GM19025 (cell line): ENCODE measurements at regions not wholly inside any gene's neighbourhood (a gene's known extent, or its start where the extent isn't known, plus 50 kb on each side); places are given as distances from the start of the nearest gene placed in this dataset.
A peak's percentile ranks its signal among the peaks of the same experiment; 100 is the strongest.
"Not testable (repeated sequence)": the region's sequence is repeated elsewhere in the genome, so short reads cannot be mapped to it uniquely, and the experiment has no call there.

ENCODE experiments used
- ATAC-seq: cut with Tn5 transposase; IDR thresholded peaks from one replicate; pipeline ENCODE4 v1.9.1; 2021; ENCODE audit warnings: mild to moderate bottlenecking, low read depth, moderate library complexity; ENCODE audit not compliant: unreplicated experiment

DNA sequence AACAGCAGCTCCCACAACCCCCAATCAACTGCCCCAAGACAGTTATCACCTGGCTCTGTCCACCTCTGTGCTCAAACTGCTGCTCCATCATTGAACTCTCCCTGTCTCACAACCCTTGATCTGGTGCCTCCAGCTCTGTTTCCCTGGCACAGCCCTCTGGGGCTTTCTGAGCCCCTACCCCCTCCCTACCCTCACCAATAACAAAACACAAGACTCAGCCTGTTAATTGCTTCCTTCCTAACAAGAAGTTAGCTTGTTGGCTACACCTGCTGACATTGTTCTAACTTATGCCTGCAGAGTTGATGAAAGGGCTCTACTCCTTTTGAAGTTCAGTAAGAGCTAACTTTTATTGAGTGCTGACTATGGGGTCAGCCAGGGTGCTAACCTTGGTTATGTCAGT lies 99.4 kb upstream of the FNDC3A start:
- ATAC-seq: no peak

DNA sequence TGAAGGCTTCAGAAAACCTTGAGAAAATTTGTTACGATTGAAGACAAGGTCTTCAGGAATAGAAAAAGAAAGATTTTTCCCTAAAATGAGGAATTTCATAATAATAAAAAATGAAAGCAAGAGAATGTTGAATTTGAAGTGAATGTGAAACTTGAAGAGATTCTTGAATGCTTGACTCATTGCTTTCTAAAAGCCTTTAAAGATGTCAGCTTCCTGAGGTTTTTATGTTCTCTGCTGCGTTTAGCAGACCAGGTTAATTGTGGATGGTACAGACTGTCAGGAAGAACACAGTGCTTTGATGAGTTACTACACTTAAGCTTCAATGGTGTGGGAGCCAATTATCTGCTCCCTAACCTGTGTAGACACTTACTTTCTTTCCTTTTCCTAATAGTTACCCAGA lies 96.3 kb upstream of the FNDC3A start:
- ATAC-seq: no peak

DNA sequence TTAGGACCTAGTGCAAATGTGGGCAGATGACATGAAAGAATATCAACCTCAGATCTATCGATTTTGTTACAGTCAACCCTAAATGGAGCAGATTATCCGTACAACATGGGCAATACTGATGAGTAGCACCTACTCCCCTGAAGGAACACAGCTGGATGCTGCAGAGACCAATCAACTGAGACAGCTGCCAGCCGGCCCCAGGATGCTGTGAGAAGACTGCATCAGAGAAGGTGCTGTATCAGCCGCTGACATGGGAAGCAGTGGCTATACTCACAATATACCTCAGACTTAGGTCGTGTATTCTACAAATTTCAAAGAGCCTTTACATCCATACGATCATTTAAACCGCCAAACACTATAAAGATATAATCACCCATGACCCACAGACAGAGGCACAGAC lies 95.9 kb upstream of the FNDC3A start:
- no peak for ATAC-seq

DNA sequence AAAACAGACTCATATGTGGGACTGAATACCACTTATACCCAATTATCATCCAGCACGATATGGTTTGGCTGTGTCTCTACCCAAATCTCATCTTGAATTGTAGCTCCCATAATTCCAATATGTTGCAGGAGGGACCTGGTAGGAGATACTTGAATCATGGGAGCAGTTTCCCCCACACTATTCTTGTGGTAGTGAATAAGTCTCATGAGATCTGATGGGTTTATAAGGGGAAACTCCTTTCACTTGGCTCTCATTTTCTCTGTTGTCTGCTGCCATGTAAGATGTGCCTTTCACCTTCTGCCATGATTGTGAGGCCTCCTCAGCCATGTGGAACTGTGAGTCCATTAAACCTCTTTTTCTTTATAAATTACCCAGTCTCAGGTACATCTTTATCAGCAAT lies 91.9 kb upstream of the FNDC3A start:
- ATAC-seq: not testable (repeated sequence)

DNA sequence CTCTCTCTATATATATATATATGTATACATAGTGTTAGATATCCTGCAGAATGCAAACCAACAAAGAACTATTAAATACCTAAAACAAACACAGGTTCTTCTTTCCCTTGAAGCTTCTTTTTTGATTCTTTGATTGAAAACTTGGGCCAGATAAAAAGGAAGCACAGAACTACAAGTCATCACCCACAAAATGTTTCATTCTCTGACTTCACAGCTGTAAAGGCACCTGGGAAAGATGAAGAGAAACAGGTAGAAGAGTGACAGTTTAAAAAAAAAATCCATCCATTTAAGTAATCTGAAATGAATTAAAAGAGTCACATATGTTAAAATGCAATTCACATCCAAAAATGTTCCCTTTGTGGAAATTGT lies 90.7 kb upstream of the FNDC3A start:
- ATAC-seq: no peak

DNA sequence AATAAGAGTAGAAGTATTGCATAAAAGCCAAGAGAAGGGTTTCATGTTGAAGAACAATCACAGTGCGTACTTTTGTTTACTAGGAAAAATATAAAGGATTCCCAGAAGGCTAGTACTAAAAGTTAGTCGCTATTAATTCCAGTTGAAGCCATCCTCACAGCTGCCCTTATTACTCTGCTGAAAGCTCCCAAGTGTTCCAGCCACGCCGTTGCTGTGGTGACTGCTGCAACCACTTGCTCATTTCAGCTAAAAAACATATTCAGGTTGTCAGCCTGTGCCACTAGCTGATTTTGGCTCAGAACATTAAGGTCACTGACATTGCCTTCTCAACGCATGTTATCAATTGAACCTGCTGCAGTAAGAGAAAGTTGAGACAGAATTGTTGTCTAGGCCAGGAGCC lies 87.1 kb upstream of the FNDC3A start:
- no peak for ATAC-seq

DNA sequence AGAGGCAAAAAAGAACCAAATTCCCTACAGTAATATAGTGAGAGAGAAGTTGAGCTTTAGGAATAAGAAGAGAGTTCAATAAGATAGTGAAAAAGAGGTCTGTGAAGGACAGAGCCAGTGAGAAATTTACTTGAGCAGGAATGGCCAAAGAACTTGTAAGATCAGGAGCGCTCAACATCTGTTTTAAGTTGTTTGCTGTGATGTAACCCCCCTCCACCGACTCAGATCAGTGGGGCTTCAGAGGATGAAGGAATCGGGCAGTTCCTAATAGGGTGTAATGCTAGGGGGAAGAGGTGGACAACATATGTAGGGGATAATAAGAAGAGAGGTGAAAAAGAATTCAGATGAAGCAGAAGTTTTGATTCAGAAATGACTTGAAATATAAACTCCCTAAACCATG lies 85.3 kb upstream of the FNDC3A start:
- no peak for ATAC-seq

DNA sequence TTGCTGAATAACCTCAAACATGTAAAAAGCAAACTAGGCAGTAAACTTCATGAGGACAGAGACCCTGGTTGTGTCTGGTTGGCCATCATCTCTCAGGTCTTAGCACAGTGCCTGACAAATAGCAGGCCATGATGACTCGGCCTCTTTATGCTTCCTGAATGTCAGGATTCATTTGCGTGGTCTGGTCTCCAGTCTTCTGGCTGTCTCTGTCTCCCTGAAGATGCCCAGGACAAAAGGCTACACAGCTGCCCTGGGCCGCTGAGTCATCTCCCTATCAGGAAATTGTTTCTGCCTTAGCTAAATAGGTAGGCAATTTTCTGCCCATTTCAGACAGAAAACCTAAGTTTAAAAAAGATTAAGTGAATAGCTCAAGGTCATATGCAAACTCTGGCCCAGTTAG lies 84.1 kb upstream of the FNDC3A start:
- no peak for ATAC-seq

DNA sequence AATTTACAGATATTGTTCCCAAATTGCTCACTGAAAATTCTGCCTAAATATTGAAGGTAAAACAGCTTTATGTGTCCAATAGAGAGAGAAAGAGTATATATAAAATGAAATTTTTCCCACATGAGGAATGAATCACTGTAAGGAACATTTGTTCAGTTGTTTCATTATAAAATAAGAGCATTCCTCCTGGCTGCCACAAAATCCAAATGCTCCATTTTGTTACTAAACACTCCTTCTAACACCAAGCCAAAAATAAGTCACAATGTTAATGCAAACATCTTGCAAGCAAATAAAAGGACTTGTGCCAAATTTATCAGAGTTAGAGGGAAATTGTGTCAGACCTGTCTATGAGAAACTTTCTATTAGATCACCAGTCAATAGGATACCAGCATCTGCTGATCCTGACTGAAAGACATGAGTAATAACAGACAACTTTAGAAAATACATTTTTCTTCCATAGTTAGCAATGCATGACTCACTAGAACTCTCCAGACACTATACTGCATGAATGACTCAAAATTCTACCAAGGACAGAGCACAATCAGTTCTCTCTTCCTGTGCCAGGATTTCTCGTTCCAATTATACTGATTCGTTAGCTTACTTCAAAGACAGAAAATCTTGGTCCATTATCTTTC lies 83.5 kb upstream of the FNDC3A start:
- peak; percentile 61 for ATAC-seq

DNA sequence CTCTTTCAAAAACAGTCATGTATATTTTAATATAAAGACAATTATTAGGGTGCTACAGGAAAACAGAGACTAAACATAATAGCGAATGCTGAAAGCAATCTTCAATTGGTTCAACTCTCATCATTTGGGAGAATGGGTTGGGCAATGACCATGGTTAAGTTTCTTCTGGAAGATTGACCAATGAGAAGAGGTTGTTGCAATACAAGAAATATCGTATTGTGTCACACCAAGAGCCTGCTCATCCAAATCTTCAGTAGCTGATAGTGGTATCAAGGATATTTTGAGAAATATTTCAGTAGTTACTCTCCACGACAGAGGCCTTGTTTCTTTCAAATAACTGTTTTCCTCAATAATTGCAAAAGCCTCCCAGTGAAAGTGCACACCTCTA lies 83.0 kb upstream of the FNDC3A start:
- ATAC-seq: no peak

DNA sequence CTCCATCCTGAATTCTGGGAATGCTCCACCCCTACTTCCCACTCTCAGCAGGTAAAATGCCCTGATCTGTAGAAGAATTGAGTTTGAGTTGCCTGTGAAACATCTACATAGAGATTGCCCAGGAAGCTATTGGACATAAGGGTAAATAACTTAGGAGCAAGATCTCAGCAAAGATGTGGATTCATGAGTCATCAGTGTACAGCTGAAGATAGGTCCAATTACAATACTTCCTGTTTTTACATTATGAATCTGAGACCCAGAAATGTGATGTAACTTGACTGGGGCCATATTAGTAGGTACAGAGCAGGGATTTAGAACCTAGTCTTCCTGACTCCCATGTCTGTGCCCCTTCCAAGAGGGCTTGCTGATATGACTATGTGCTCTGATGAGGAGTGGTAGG lies 79.4 kb upstream of the FNDC3A start:
- ATAC-seq: no peak

DNA sequence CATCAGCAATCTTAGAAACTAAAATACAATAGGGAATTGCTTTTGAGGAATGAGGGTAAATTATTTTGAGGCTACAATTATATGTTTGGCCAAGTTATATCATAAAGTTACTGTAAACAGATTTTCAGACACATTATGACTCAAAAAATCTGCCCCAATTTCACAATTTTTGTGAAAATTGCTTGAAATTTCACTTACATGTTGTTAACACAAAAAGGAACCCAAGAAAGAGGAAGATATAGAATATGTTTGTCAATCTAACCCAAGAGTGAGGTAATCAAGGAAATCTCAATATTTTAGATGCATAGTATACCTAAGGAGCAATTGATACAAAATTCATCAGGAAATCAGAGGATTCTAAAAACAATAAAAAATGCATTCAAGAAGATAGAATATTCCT lies 73.9 kb upstream of the FNDC3A start:
- no peak for ATAC-seq

DNA sequence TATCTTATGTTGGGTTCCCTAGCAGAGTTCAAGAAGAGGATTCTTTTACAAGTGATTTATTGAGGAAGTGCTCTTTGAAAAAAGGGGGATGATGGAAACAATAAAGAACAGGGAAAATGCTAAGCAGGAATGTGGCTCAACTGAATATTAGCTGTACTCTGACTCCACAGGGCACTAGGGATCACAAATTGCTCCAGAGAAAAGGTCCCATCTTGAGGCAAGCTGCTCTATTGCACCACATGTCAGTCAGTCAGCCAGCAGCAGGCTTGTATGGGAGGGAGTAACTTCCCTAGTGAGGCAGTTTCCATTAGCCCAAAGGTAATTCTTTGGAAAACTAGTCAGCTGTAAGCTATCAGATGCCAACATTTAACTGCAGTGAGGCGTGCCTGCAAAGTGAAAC lies 73.3 kb upstream of the FNDC3A start:
- ATAC-seq: no peak

DNA sequence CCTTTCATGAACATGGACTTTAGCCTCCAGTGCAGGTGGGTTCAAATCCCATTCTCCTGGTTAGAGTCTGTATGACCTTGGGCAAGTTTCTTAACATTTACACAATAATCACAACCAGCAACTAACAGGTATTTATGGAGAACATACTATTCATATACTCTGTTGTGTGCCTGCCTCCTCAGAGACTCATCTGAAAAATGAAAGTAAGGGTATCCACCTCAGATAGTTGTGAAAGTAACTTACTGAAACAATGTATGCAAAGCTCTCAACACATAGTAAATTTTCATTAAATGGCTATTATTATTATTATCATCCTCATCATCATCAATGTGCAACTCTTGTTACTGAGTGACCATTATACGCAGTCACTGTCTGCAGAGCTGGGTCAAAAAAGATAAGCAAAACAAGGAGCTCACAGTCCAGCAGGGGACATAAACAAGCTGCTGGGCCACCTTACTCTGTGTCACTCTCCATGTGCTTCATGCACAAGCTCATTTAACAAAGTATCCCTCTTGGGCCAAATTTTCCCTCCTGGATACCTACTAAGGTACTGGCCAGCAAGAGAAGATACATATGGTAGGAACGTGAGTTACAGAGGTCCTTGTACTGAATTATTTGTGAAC lies 70.9 kb upstream of the FNDC3A start:
- no peak for ATAC-seq

DNA sequence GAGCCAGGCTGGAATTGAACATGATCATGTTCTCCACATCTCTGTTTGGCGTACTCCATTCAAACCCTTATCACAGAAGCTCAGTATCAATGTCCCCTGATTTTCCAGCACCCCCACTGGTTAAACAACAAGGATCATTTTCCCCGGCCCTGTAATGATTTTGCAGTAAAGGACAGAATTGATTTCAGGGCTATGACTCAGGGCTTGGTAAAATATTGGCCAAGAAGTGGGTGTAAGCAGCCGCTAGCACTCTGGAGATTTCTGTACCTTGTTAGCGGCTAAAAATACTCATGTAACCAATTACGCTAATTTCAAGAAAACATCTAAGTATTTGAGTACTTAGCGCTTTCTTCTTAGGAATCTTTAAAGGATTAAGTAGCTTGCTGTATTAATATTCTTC lies 69.5 kb upstream of the FNDC3A start:
- no peak for ATAC-seq

DNA sequence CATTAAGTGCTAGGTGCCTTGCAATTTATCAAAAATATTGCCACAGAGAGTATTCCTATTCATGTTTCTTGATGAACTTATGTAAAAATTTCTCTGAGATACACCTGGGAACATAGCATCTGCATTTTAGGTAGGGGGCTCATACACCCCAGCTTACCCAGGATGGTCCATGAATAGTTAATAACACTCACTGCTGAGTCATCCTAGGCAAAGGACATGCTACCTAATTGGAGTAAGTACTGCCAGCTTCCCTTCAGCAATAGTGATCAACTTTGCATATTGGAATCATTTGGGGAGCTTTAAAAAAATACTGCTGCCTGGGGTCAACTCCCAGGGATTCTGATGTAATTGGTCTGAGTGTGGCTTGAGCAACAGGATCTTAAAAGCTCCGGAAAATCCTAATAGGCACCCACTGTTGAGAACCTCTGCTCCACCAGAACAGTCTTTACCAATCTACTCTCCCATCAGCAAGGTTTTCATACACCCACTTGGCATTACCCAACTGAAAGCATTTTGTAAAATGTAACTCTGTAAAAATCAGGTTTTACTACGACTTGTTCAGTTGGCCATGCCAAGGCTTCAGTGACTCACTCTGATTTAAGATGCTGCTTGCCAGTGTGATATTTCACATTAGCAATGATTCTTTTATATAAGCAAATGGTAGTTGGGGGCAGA lies 67.2 kb upstream of the FNDC3A start:
- ATAC-seq: no peak

DNA sequence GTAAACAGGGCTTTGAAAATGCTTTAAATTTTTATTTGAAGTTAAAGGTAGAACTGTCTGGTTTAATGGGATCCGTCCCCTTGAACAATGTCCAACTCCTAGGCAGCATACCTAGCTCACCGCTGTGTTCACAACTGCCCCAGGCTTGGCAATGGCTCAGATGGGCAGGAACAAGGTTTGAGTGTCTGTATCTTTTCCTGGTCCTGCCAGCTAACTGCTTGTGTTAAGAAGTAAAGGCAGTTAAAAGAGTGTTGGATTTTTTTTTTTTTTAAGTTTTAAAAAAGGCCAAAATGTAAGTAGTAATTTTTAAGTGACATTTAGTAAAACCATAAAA lies 66.7 kb upstream of the FNDC3A start:
- ATAC-seq: no peak

DNA sequence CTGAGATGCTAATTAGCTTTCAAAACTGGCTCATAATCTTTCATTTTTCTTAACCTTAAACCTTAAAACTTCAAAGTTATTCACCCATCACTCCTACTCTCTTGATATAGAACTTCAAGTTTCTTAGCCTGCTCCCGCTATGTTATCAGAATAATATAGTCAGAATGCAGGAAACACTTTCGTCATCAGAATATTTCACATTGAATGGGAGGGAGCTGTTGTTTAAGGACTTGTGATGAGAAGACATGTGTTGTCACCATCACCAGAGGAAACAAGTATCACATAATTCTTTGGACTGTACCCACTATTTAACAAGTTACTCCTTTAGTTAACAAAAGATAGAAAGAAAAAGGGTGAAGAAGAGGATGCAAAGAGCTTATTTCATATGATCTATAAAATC lies 65.0 kb upstream of the FNDC3A start:
- ATAC-seq: no peak

DNA sequence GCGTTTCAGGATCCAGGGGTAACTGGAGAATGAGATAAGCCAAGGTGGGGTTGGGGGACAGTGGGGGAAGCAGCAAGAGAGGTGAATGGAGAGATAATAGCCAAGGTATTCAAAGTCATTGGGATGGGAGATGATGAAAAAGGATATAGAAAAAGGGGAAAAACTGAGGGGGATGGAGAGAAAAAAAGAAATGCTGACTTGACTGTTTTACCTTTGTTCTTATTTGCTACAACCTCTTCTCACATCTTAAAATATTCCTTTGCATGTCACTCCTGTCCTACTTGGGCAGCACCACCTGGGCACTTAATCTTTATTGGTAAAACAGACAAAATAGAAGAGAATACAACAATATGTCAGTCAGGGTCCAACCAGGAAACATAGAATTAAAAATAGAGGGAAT lies 56.0 kb upstream of the FNDC3A start:
- no peak for ATAC-seq

DNA sequence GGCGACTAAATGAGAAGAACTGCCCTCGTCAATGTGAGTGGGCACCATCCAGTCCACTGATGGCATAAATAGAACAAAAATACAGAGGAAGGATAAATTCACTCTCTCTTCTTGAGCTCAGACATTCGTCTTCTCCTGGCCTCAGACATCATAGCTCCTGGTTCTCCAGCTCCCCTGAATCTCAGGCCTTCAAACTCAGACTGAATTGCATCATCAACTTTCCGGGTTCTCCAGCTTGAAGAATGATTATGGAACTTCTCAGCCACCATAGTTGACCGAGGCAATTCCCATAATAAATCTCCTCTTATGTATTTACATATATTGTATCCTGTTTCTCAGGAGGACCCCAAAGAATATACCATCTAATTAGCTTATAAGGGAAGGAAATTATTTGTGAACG lies 55.0 kb upstream of the FNDC3A start:
- no peak for ATAC-seq

DNA sequence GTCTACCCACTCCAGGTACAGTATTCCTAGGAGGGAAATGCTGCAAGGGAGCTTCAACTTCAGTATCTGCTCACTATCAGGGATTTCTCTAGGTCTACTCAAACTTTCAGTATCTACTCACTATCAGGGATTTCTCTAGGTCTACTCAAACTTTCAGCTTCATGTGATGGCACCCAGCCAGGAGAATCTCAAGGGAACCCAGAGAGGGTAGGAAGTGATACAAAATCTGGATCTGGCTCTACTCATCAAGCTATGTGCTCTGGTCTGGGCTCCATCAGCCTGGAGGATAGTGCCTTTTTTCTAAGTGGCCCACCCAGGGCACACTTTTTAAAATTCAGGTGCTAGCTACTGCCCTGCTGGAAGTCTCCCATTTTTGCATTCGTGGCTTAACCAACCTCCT lies 52.3 kb upstream of the FNDC3A start:
- no peak for ATAC-seq

DNA sequence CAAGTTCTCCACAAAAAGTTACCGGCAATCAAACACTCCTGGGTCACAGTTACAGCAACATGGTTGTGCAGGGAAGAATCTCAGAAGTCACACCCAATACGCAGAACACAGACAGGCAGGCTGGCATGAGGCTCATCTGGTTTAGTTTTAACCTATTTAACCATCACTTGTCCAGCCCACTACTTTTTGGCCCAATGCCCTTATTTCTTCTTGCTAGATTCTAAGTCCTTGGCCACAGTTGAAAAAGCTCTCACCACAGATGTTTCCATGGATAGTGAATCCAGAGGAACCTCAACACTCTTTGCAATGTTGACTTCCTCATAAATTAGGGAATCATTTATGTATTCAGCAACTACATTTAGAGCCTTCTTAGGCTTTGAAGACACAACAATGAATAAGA lies 50.7 kb upstream of the FNDC3A start:
- no peak for ATAC-seq
